Mesenteric fat pad (tissue), 1 donor: ENCODE measurements at regions not wholly inside any gene's neighbourhood (a gene's known extent, or its start where the extent isn't known, plus 50 kb on each side); places are given as distances from the start of the nearest gene placed in this dataset.
"Not testable (repeated sequence)": the region's sequence is repeated elsewhere in the genome, so short reads cannot be mapped to it uniquely, and the experiment has no call there.

Experiments used
- DNase-seq: peaks from one replicate; pipeline ENCODE4 v3.0.0-alpha.2; 2020; ENCODE audit warnings: low spot score
- donor health status: DM: yes; HTN: yes; CAD: no.

DNA sequence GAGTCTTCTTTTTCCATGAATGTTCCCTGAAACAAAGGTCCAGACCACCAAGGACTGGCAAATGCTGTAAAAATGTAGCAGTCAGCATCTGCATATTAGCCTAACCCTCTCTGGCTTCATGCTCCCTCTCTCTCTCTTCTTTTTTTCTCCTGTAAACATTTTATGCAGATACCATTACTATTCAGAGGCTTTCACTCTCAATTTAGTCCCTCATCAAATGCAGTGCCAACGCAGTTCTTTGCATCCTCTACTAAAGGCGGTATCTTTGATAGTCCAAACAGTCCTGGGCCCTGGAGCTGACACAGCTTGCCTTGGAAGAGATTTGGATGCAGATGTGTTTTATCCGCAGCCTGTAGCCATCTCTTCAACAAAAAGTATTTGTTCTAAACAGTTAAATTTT, 167.1 kb upstream of the MMS22L start:
- DNase-seq = no peak

DNA sequence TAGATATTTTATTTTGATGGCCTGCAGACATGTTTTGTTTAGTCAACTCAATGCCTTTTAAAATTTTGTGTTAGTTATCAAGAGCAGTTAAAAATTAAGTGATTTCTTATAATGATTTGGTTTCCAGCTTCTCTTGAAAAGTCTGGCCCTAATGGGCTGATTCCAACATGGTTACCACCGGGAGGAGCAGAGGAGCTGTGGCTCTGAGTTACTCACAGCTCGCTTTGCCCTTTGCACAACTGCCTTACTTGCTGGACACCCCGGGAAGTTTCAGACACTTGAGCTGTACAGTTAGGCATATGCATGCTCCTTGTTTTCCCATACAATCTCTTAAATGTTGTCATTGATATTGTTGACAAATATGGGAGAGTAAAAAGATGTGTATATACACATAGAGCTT, 173.1 kb upstream of the MMS22L start:
- DNase-seq = no peak

DNA sequence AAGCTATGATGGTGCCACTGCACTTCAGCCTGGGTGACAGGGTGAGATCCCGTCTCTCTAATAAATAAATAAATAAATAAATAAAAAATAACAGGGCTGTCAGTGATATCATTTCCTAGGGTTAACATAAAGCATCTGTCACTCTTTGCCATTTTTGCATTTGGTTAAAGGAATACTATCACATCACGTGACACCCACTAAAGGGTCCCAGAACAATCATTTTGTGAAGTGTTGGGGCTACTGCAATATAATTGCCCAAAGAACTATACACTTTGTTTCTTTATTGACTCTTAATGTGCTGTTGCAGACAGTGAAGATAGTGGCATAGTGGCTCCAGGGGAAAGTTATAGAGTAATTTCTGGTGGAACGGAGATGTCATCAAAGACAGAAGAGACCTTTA, 176.5 kb upstream of the MMS22L start:
- no peak for DNase-seq

DNA sequence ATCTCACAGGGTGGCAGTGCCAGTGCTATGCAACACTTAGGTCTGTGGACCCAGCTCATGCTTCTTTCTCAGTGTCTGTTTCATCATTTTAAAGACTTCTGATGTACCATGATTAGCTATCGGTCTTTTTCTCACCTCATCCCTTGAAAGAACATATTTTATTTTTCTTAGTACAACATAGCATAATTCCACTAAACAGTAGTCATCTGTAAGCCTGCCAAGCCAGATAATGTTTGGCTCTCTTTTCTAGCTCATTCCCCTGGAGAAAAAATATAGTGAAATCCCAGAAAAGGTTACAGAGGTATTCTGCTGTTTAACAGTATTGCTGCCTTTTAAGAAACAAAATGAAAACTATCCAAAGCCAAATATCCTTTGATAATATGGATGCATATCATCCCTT, 177.0 kb upstream of the MMS22L start:
- DNase-seq = no peak

DNA sequence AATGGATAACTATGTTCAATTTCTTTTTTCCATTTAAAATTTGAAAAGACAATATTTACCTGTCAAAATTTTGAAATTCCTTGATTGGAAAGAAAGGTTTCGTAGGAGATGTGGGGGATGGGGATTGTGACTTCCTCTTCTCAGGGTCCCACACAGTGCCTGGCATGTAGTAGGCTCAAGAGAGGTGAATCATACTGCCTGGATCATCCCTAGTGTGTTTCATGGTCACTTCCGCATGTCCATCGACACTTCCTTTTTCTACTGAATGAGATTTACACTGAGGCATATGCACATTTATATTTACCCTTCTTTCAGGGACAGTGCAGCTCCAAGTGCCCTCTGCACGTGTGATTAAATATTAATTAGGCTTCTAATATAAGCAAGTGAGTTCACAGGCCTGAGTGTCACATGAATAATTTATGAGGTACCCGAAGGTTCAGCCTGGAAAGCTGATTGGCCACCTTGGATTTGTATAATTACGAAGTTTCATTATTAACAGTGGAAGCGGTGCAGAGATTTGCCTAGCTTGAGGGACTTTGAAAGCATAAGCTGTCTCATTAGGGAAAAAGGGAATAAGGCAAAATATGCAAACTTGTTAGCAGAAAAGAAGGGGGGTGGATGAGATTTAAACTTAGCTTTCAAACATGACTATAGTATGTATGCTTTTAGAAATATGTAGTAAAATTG, 177.5 kb upstream of the MMS22L start:
- DNase-seq = no peak

DNA sequence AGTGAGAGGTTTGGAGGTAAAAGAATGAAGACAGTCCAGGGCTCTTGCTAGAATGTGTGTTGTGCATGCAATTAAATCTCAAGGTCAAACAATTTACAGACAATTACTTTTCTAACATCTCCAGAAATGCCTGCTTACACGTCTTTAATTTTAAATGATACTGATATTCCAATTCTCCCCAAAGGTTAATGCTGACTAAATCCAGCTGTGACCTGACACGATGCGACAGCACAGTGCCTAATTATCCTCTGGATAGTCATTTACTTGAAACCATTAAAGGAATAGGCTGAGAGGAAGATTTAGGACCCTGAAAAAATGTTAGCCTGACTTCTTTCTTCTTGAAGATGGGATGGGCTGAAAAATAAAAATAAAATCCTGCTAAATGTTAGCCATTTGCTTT, 178.2 kb upstream of the MMS22L start:
- no peak for DNase-seq

DNA sequence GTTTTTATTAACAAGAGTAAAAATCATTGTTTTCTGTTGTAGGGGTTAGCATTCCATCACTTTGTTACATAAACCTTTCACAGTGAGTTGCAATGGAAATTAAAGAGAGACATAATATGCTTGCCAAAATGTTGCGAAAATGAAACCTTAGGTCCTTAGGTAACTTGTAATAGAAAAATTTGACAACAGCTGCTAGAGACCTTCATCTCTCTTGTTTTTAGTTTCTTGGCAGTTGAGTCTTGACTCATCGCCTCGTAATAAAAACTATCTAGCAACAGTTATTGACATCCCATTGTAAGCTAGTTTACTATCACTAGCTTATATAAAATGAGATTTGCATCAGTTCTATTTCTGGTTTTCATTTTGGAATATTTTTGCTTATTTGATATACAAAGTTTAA, 179.0 kb upstream of the MMS22L start:
- DNase-seq = no peak

DNA sequence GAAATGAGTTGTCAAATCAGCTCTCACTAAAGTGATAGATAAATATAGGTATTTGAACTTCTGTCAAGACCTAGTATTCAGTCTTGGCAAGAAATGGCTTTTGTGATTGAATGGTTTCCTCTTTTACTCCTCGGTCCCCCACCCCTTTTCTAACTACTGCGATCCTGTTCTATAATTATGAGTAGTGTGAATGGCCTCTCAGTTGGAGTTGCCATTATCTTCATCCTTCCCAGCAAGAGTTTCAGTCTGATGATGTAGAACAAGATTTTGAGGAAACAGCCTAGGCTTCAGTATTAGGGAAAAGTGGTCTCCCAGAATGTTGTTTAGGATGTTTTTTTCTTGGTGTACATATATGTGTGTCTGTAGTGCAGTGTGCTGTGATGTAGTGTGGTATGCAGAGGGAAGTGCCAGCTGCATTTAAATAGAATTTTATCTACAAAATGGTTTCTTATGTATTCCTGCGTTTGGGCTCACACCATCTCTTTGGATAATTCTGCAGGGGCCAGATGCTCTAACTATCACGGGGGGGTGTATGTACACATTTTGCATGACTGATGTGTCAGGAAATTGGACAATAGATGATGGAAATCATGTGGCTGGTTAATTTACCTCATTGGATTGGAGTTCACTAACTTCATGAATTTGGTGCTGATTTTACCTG, 180.1 kb upstream of the MMS22L start:
- no peak for DNase-seq

DNA sequence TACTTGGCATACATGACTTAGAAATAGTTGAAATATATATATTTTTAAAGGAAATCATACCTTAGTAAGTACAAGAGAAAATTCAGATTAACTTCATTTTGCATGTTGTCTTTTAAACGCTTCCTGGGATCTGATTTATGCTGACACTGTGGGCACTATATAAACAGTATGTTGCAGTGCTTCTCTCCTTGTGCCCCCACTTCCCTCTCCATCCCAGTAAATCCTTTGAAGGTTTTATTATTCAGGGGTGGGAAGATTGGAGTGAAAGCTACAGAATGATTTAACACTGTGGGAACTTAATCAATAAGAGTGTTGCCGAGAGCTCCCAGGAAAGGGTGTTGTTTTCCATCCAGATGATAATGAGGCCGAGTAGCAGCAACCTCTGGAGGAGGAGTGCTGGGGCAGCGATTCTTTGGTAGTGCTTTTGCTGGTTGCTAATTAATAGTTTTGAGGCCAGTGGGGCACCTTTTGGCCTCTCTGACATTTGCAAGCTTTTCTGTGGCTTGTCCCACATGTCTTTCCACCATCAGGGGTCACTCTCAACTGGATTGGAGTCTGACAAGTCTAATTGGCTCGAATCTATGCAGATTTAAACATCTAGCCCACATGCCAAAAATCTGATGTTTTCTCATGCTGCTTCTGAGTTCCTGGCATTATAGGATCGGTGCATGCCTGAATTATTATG, 183.0 kb upstream of the MMS22L start:
- no peak for DNase-seq

DNA sequence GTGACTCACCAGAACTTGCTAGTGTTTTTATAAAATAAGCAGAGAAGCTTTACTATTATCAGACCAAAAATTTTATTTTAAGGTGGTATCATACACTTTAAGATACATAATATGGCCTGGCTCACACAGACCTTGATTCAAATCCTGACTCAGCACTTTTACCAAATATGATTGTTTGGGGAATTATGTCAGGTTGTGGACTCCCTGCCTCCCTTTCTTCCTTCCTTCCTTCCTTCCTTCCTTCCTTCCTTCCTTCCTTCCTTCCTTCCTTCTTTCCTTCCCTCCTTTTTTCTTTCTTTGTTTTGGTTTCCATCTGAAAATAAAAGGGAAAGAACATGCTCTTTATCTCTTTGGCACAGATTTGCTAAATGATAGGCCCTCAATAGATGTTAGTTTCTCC, 186.0 kb upstream of the MMS22L start:
- no peak for DNase-seq

DNA sequence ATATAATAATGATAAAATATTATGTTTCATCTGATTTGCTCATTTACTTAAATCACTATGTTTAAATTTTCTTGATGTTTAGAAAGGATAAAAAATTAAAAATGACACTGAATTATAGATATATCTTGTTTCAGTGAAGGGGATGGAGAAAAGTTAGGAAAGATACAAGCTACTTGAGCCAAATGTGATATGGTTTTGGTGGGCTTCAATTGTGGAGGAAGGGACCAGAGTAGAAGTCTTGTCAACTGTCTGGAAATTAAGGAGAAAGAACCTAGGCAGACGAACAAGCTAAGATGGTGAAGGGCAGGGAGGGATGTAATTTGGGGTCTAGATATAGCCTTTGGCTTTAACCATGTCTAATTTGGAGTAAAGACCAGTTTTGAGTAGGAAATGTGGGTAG, 186.4 kb upstream of the MMS22L start:
- no peak for DNase-seq

DNA sequence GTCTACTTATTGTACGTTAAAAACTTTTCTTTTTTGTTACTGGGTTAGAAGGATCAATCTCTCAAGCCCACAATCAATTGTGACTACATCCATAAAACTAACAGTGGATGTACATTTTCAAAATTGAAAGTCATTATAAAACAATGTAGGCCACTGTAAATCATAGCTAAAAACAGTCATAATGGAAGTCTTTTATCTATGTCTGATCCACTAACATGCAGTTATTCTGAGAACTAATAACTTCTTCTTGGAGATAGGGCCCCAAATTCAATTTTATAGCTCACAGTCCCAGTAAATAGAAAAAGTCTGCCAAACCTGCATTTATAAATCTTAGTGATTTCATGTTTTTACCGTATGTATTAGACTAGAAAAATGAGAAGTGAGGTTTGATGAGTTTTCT, 187.3 kb upstream of the MMS22L start:
- DNase-seq = no peak

DNA sequence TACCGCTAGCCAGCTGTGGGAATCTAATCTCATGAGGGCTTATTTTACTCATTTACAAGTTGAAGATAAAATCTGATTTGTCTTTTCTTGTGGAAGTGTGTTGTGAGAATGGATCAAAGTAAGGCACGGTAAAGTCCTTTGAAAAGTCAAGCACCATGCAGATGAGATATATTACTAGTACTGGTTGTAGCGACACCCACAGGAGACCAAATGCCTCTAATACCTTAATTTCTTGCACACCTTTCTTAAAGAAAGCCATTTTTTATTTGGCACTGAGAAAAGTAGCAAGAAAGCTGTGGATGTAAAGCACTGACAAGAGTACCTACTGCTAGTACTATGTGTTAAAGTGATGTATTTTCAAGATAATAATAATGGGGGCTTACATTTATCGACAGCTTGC, 191.0 kb upstream of the MMS22L start:
- no peak for DNase-seq

DNA sequence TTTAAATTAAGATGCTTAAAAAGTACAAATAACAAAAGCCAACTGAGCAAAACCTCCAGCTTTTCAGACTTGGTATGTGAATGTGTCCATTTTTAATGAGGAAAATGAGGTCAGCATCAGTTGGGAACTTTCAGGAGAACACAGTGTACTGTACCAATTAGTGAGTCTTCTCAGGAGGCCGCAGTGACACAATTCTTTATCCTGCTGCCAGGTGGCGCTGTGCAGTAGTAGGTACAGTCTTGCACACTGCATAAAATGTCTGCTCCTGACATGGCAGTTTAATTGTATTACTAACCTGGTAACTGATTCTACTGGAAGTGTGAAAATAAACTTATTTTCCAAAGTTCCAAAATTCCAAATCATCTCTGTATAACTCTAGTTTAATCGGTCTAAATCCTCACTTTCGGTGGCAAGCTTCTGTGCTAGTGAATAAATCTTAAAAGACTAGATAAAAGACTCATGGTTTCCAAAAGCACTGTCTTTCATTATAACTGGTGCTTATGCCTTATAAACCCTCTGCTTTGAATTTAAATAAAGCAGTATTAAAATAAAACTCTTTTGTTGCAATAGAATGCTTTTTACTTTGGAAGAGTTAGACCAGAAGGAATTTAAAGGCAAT, 214.8 kb upstream of the MMS22L start:
- DNase-seq = no peak

DNA sequence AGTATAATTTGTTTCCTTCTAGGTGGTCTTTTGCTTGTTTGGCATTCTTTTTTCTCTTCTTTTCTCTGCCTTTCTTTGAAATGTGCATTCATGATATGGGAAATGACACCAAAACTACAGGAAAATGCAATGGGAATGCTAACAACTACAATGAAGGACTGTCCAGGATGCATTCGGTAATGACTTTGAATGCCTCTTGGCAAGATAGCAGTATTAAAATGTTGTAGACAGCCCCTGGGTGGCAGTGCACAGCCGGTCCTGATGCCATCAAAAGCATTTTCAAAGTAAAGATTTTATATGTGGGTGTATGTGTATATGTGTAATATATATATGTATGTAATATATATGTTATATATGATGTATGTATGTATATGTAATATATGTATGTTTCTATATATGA, 218.8 kb upstream of the MMS22L start:
- DNase-seq = no peak

DNA sequence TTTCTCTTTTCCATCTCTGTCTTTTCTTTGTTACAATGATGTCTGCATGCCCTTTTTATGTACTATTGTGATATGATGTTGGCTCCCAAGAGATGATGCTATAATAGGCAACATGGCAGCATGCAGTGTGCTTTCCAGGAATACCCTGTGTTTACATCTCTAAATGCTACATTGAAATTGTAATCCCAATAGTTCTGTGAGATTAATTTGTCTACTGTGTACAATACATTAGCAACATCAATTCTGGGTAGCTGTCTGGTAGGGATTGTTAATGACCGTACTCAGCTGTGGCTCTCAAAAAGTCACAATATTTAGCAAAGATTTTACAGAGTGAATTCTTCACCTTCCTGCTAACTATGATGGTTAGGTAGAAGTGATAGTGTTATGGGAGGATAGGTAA, 225.6 kb upstream of the MMS22L start:
- no peak for DNase-seq

DNA sequence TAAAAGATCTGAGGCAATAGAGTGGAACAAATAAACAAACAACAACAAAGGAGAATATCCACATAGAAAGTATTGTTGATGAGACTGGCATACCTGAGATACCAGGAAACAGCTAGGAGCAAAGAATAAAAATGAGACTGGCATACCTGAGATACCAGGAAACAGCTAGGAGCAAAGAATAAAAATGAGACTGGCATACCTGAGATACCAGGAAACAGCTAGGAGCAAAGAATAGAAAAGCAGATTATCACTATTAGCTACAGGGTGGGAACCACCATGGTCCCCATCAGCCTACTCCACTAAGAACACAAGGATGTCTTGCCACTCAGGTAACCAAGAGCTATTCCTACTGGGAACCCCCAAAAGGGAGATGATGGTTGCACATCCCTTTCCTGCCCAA, 230.2 kb upstream of the MMS22L start:
- DNase-seq = not testable (repeated sequence)

DNA sequence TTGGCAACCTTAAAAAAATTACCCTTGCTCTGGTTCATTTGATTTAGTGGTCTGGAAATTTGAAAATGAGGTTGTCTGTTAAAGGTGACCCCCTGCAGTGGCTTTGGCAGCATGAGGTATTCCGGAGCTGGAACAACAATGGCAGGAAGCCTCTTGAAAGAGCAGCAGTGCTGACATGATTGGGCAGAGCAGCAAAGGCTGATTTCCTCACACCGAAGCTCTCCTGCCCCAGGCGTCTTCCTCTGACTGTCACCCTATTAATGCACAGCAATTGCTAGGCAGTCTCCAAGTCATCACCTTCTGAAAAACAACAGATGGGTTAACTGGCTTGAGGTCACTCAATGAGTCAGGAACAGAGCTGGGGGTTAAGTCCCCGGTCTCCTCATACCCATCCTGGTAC, 241.8 kb upstream of the MMS22L start:
- DNase-seq = no peak

DNA sequence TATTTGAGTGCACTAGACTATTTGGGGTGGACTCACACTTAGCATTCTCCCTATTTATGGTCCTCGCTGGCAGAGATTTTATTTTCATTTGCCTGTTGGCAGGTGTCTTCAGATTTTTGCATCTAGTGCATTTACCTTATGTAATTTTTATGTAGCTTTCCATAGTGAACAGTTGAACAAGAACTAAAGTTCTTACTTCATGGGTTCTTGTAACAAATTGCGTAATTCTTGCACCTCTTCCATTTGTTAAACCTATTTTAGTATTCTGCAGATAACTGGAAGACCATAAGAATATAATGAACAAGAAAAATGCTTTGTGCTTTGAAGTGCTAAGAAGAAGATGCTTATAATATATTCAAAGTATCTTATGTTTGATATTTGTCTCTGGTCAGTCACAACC, 252.8 kb upstream of the MMS22L start:
- no peak for DNase-seq

DNA sequence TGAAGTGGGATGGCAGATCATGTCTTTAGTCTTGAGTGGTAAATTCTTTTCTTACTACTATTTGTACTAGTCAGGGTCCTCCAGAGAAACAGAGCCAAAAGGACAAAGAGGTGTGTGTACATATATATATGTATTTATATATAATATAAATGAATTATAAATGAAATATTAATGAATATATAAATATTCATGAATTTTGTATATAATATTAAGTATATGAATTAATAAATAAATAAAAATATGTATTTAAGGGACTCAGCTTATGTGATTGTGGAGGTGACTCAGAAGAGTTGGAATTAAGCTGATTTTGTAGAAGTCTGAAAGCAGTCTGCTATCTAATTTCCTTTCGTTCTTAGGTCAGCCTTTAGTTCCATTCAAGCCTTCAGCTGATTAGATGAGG, 265.3 kb upstream of the MMS22L start:
- DNase-seq = no peak

DNA sequence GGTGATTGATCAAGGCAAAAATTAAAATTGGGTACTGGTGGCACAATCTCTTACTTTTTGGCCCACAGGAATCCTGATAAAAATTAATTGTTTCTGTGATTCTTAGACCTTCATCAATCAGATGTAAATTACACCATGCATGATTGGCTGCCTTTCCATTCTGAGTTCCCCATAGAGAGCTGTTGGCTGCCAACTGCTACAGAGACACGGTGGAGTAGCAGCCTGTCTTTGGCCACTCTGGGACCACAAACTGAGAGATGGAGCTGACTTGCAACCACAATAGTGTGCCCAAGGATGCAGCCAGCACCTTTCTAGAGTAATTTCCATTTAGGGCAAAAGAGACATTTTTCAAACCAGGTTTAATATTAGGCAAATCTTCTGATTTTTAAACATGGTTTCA, 274.3 kb upstream of the MMS22L start:
- no peak for DNase-seq

DNA sequence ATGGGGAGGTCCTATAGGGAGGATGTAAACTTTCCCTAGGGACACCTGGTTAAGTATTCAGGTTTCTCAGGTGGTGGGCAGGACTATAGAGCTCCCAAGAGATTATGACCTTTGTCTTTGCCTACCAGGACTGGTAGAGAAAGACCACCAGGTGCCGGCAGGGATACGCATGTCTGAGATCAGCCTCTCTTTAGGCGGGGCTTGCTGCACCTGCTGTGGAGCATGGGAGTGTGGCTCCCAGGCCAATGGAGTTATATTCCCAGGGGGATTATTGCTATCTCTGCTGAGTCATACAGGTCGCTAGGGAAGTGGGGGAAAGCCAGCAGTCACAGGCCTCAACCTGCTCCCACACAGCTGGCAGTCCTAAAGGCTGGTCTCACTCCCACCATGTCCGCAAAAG, 280.5 kb upstream of the MMS22L start:
- DNase-seq = no peak
